Bronchial epithelial cell (primary cell): ENCODE measurements at regions not wholly inside any gene's neighbourhood (a gene's known extent, or its start where the extent isn't known, plus 50 kb on each side); places are given as distances from the start of the nearest gene placed in this dataset.

Experiments
- DNase-seq: peaks from one replicate; pipeline ENCODE4 v3.0.0-alpha.2; 2010; ENCODE audit warnings: low read depth
- FAIRE-seq: peaks from 2 replicates; lab custom pipeline; 2011; peaks lifted over from hg19 to GRCh38; lab: Jason Lieb, UNC
- H3K27me3 ChIP-seq: 2 replicates; pipeline ENCODE4 v1.5.1; 2011; ENCODE audit warnings: low read length; ENCODE audit not compliant: control insufficient read depth, insufficient read depth
- H3K36me3 ChIP-seq: 2 replicates; pipeline ENCODE4 v1.5.1; 2011; ENCODE audit warnings: low read length; ENCODE audit not compliant: control insufficient read depth, insufficient read depth
- H3K4me3 ChIP-seq: 2 replicates; pipeline ENCODE4 v1.5.1; 2011; ENCODE audit warnings: mild to moderate bottlenecking, low read depth, low read length, control low read depth
- CTCF ChIP-seq: IDR thresholded peaks from 2 replicates; pipeline ENCODE4 v1.5.1; 2011; ENCODE audit warnings: mild to moderate bottlenecking, moderate library complexity, low read length, control low read depth, inconsistent platforms; ENCODE audit not compliant: insufficient read depth, severe bottlenecking

- Histone ChIP-seq H3K36me3 (no peaks in the 10 kb centered on the region), H3K4me3 (no peak overlapping the region), H3K27me3 (no peaks in the 10 kb centered on the region)
- no peak for TF ChIP-seq CTCF
- no peak for FAIRE-seq
- DNase-seq, result no peak
These were observed 143.5 kb upstream of the TGFBR2 start for GRCh38 chr3:30462721-30463470.

- Histone ChIP-seq H3K27me3 (no peaks in the 10 kb centered on the region), H3K36me3 (no peaks in the 10 kb centered on the region), H3K4me3 (no peak overlapping the region)
- FAIRE-seq (no peak), DNase-seq (no peak)
- no peak for TF ChIP-seq CTCF
These were observed 142.0 kb upstream of the TGFBR2 start for GRCh38 chr3:30464381-30464780.

DNA sequence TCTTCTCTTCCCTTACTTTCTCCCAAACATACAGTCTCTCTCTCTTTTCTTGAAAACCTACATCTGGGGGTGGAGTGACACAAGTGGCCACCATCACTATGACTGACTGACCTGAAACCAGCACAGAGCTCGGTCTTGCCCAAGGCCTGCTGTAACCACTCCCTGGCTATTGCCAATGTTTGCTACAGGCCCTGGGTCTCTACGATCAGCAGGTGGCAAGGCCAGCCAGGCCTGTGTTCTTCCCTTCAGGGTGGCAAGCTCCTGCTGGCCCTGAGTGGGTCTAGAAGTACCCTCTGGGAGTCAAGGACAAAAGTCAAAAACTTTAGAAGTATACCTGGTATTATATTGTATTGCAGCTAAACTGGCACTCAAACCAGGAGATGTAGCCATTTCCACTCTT is 140.9 kb upstream of the TGFBR2 start:
- DNase-seq (no peak), FAIRE-seq (no peak)
- Histone ChIP-seq H3K36me3 (no peaks in the 10 kb centered on the region), H3K27me3 (no peaks in the 10 kb centered on the region), H3K4me3 (no peak overlapping the region)
- TF ChIP-seq CTCF, result no peak

DNA sequence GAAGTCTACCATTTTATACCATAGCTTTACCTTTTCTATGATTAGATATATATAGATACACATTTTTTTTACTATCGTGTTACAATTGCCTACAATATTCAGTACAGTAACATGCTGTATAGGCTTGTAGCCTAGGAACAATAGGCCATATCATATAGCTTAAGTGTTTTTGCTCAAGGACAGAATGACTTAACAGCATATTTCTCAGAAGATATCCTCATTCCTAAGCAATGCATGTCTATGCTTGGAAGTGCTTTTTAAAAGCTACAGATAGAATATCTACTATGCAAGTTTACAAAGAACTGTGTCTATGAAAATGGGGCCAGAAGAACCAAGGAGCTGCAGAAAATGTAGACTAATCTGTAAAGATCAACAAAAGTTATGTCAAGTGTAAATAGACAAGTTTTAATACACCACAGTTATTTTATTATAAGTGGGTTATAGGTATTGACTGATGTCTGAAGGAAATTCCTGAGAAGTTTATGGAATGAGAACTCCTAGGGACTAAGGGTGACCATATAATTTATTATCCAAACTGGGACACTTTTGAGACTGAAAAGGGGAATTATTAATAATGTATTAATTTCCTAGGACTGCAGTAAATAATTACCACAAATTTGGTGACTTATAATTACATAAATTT is 138.7 kb upstream of the TGFBR2 start:
- Histone ChIP-seq H3K4me3 (no peak overlapping the region), H3K27me3 (no peaks in the 10 kb centered on the region), H3K36me3 (no peaks in the 10 kb centered on the region)
- TF ChIP-seq CTCF, result no peak
- no peak for FAIRE-seq
- DNase-seq, result peak; percentile 81

DNA sequence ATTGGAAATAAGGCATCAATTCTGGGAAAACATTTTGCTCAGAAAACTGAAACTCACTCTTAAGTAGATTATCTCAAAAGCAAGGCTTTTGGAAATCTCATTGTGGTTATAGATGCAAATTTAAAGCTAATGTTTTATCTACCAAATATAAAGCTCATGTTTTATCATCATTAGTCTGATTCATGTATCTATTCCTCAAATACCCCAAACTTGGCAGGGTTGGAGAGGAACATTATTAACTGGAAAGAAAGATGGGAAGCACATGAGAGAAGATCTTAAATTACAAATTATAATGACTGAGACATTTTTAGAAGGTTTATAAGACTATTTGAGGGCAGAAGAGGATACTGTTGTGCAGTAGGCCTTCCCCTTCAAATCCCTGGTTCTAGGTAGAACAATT is 137.3 kb upstream of the TGFBR2 start:
- DNase-seq (no peak), FAIRE-seq (no peak)
- TF ChIP-seq CTCF, result no peak
- H3K27me3 ChIP-seq, result no peaks in the 10 kb centered on the region
- no peak overlapping the region for H3K4me3 ChIP-seq
- H3K36me3 ChIP-seq, result no peaks in the 10 kb centered on the region
